GM18519 (cell line): ENCODE measurements at regions not wholly inside any gene's neighbourhood (a gene's known extent, or its start where the extent isn't known, plus 50 kb on each side); places are given as distances from the start of the nearest gene placed in this dataset.

Source experiments
- ATAC-seq: cut with Tn5 transposase; IDR thresholded peaks from one replicate; pipeline ENCODE4 v1.9.1; 2021; ENCODE audit warnings: mild to moderate bottlenecking, moderate library complexity; ENCODE audit not compliant: unreplicated experiment, low FRiP score

GRCh38 chr2:58920001-58920400 lies 678.9 kb upstream of the FANCL start:
- ATAC-seq: no peak

GRCh38 chr2:58919316-58919715 lies 678.2 kb upstream of the FANCL start:
- no peak for ATAC-seq

GRCh38 chr2:58918141-58918540 lies 677.0 kb upstream of the FANCL start:
- ATAC-seq: no peak

- no peak for ATAC-seq
Measured at GRCh38 chr2:58917596-58917995, 676.5 kb upstream of the FANCL start.

- no peak for ATAC-seq
Measured at GRCh38 chr2:58916063-58916462, 674.9 kb upstream of the FANCL start.

- no peak for ATAC-seq
Measured at GRCh38 chr2:58914733-58915505, 673.8 kb upstream of the FANCL start.

GRCh38 chr2:58913082-58913726 lies 672.1 kb upstream of the FANCL start:
- no peak for ATAC-seq

GRCh38 chr2:58911877-58912276 lies 670.8 kb upstream of the FANCL start:
- ATAC-seq: no peak

- no peak for ATAC-seq
Measured at GRCh38 chr2:58908501-58909154, 667.5 kb upstream of the FANCL start.

- no peak for ATAC-seq
Measured at GRCh38 chr2:58907644-58908043, 666.5 kb upstream of the FANCL start.

- ATAC-seq: no peak
Measured at GRCh38 chr2:58906081-58906645, 665.0 kb upstream of the FANCL start.

GRCh38 chr2:58904095-58904494 lies 663.0 kb upstream of the FANCL start:
- ATAC-seq: no peak

- no peak for ATAC-seq
Measured at GRCh38 chr2:58903427-58903826, 662.3 kb upstream of the FANCL start.

- ATAC-seq: no peak
Measured at GRCh38 chr2:58900246-58901027, 659.3 kb upstream of the FANCL start.

GRCh38 chr2:58899692-58900091 lies 658.6 kb upstream of the FANCL start:
- ATAC-seq: no peak

- no peak for ATAC-seq
Measured at GRCh38 chr2:58896638-58897037, 655.5 kb upstream of the FANCL start.

- no peak for ATAC-seq
Measured at GRCh38 chr2:58895857-58896256, 654.7 kb upstream of the FANCL start.

- ATAC-seq: no peak
Measured at GRCh38 chr2:58893656-58894351, 652.7 kb upstream of the FANCL start.

GRCh38 chr2:58891828-58892377 lies 650.8 kb upstream of the FANCL start:
- no peak for ATAC-seq
